ENCODE measurements at regions not wholly inside any gene's neighbourhood (a gene's known extent, or its start where the extent isn't known, plus 50 kb on each side); places are given as distances from the start of the nearest gene placed in this dataset.

DNA sequence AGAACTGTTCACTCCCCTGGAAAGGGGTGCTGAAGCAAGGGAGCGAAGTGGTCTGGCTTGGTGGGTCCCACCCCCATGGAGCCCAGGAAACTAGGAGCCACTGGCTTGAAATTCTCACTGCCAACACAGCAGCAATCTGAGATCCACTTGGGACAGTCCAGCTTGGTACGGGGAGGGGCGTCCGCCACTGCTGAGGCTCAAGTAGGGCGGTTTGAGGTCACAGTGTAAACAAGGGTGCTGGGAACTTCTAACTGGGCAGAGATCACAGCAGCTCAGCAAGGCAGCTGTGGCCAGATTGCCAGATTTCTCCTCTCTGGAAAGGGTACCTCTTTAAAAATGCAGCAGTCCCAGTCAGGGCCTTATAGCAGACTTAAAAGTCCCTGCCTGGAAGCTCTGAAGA, 53.9 kb upstream of the GALNTL6 start:
- intact Hi-C loops (cut with micrococcal nuclease) = no loop called here
- Mint-ChIP-seq H3K27ac (no peak overlapping the region), H3K27me3 (ENCODE audit: low read depth) (no peaks in the 10 kb centered on the region), H3K9me3 (peaks cover 13% of the 10 kb centered on the region), H3K4me3 (no peak overlapping the region), H3K4me1 (ENCODE audit: low read depth) (no peaks in the 10 kb centered on the region), H3K36me3 (ENCODE audit: low read depth) (no peaks in the 10 kb centered on the region)
- no peak for DNase-seq
- CTCF ChIA-PET = no interaction called here

DNA sequence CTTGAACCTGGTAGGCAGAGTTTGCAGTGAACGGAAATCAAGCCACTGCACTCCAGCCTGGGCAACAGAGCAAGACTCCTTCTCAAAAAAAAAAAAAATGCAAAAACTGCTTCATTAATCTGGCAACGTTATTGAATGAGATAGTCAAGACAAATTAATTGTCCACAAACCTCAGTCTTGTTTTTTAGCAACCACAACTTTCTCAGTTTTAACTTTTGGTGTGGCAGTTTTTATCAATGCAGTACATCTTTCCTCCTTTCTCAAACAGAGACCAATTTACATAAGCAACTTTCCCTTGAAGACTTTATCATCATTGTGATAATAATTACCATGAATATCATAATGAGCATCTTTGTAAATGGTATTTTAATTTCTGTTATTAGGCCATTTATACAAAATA, 61.7 kb upstream of the GALNTL6 start:
- CTCF ChIA-PET = no interaction called here
- H3K9me3 Mint-ChIP-seq = peaks cover 2% of the 10 kb centered on the region
- H3K4me3 Mint-ChIP-seq = no peak overlapping the region
- H3K4me1 Mint-ChIP-seq (ENCODE audit: low read depth) = no peaks in the 10 kb centered on the region
- H3K27ac Mint-ChIP-seq = no peak overlapping the region
- no peaks in the 10 kb centered on the region for H3K36me3 Mint-ChIP-seq (ENCODE audit: low read depth)
- no peak for DNase-seq
- intact Hi-C loops (cut with micrococcal nuclease) = no loop called here
- no peaks in the 10 kb centered on the region for H3K27me3 Mint-ChIP-seq (ENCODE audit: low read depth)

DNA sequence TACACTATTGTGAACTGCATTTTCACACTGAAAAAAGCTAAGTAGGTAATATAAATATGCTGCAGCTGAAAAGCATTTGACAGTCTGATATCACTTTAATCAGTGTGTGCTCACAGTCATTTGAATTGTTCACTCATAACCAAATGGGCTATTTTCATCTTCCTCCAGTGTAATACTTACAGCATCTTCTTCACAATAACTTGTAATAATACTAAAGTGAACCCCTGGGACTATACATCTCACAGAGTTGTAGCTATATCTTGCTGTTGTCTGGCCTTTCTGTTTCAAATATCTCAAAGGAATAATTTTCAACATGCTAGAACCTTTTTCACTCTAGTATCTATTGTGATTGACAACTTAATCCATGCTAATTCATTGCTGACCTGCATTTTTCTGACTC, 66.8 kb upstream of the GALNTL6 start:
- intact Hi-C loops (cut with micrococcal nuclease) = no loop called here
- H3K4me1 Mint-ChIP-seq (ENCODE audit: low read depth) = no peaks in the 10 kb centered on the region
- no peak overlapping the region for H3K27ac Mint-ChIP-seq
- peaks cover 4% of the 10 kb centered on the region for H3K9me3 Mint-ChIP-seq
- DNase-seq = no peak
- H3K4me3 Mint-ChIP-seq = no peak overlapping the region
- no peaks in the 10 kb centered on the region for H3K36me3 Mint-ChIP-seq (ENCODE audit: low read depth)
- no peaks in the 10 kb centered on the region for H3K27me3 Mint-ChIP-seq (ENCODE audit: low read depth)
- CTCF ChIA-PET = no interaction called here

DNA sequence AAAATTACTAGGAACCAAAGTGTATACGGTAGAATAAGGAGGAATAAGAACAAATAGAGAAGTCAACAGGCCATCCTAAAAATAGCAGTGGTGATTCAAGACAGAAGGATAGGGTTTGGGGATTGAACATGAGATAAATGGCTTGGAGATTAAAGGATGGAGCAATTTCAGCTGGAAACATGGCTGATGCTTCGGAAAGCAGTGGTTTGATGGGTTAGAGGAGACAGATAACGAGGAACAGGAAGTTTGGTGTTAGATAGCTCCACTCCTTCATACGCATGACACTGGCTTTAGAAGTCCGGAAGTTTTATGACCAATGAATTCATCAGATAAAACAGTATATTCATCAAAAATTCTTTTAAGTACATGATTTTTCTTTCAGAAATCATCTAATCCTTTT, 70.8 kb upstream of the GALNTL6 start:
- H3K9me3 Mint-ChIP-seq = peaks cover 4% of the 10 kb centered on the region
- no peak overlapping the region for H3K27ac Mint-ChIP-seq
- intact Hi-C loops (cut with micrococcal nuclease) = no loop called here
- H3K27me3 Mint-ChIP-seq (ENCODE audit: low read depth) = no peaks in the 10 kb centered on the region
- no peaks in the 10 kb centered on the region for H3K36me3 Mint-ChIP-seq (ENCODE audit: low read depth)
- DNase-seq = no peak
- CTCF ChIA-PET = no interaction called here
- H3K4me1 Mint-ChIP-seq (ENCODE audit: low read depth) = no peaks in the 10 kb centered on the region
- H3K4me3 Mint-ChIP-seq = no peak overlapping the region

DNA sequence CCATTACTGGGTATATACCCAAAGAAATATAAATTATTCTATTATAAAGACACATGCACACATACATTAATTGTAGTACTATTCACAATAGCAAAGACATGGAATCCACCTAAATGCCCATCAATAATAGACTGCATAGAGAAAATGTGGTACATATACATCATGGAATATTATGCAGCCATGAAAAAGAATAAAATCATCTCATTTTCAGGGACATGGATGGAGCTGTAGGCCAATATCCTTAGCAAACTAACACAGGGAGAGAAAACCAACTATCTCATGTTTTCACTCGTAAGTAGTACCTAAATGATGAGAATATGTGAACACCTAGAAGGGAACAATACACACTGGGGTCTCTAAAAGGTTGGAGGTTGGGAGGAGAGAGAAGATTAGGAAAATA, 86.0 kb upstream of the GALNTL6 start:
- intact Hi-C loops (cut with micrococcal nuclease) = no loop called here
- Mint-ChIP-seq H3K4me3 (no peak overlapping the region), H3K27ac (no peak overlapping the region), H3K36me3 (ENCODE audit: low read depth) (no peaks in the 10 kb centered on the region), H3K27me3 (ENCODE audit: low read depth) (no peaks in the 10 kb centered on the region), H3K9me3 (peaks cover 13% of the 10 kb centered on the region), H3K4me1 (ENCODE audit: low read depth) (no peaks in the 10 kb centered on the region)
- CTCF ChIA-PET = no interaction called here
- DNase-seq = no peak

DNA sequence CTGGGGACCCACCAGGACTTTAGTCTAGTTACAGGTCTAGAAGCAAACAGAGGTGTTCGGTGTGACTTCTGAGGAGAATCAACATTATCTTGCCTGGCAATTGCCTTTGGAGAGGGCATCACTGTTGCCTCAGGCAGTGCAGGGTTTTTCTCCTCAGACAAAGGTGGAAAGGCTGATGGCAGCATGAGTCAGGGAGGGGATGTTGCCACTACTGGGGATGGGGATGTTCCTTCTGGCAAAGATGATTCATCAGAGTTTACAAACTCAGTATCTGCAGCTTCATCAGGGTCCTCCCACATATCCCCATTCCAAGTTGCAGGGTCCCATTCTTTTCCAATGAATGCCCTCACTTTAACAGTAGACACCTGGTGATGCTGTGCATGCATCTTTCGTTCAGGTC, 91.3 kb upstream of the GALNTL6 start:
- intact Hi-C loops (cut with micrococcal nuclease) = no loop called here
- H3K4me1 Mint-ChIP-seq (ENCODE audit: low read depth) = no peaks in the 10 kb centered on the region
- H3K9me3 Mint-ChIP-seq = peaks cover 9% of the 10 kb centered on the region
- H3K4me3 Mint-ChIP-seq = no peak overlapping the region
- no peak overlapping the region for H3K27ac Mint-ChIP-seq
- no peaks in the 10 kb centered on the region for H3K27me3 Mint-ChIP-seq (ENCODE audit: low read depth)
- CTCF ChIA-PET = no interaction called here
- no peaks in the 10 kb centered on the region for H3K36me3 Mint-ChIP-seq (ENCODE audit: low read depth)
- no peak for DNase-seq

DNA sequence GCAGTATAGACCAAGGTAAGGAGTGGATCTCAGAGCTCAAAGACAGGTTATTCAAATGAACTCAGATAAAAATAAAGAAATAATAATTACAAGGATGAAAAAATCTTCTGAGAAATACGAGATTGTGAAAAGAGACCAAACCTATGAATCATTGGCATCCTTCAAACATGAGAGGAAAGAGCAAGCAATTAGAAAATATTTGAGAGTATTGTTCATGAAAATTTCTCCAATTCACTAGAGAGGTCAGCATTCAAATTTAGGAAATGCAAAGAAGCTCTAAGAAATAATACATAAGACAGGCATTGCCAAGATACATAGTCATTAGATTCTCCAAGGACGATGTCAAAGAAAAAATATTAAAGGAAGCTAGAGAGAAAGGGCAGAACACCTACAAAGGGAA, 93.5 kb upstream of the GALNTL6 start:
- Mint-ChIP-seq H3K4me1 (ENCODE audit: low read depth) (no peaks in the 10 kb centered on the region), H3K27ac (no peak overlapping the region), H3K9me3 (peaks cover 9% of the 10 kb centered on the region), H3K4me3 (no peak overlapping the region), H3K36me3 (ENCODE audit: low read depth) (no peaks in the 10 kb centered on the region), H3K27me3 (ENCODE audit: low read depth) (no peaks in the 10 kb centered on the region)
- no peak for DNase-seq
- CTCF ChIA-PET = no interaction called here
- intact Hi-C loops (cut with micrococcal nuclease) = no loop called here

DNA sequence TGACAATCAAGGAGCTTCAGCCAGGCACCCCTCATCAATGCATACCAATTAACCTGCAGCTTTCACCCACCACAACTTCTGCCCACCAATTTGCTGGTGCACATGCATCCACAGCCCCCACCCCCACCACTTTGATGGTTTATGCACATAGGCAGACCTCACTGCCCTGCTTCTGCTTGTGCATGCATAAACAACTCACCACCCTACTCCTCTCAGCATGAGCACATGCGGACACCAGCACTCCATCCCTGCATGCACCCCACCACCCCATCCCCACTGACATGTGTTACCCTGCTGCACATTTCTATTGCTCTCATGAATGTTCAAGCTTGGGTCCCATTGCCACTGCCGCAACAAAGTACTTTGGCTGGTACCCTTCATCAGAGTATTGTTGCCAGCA, 94.5 kb upstream of the GALNTL6 start:
- DNase-seq = no peak

DNA sequence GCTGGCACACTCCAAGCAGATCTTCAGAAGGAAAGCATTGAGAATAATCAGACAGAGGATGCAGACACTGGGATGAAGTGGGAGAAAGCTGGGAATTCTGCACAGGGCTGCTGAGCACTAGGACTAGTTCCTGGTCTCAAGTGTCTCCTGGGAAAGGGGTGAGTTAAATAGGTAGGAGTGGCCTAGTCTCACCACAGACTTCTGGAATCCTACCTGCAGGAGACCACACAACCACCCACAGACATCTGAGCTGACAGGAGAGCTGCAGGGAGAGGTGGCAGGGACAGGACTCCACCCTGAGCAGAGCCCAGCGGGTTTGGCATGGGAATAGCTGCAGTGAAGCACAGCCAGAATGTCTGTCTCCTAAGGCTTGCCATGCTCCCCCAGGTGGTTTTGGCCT, 95.1 kb upstream of the GALNTL6 start:
- peaks cover 9% of the 10 kb centered on the region for H3K9me3 Mint-ChIP-seq
- intact Hi-C loops (cut with micrococcal nuclease) = no loop called here
- H3K4me3 Mint-ChIP-seq = no peak overlapping the region
- no peaks in the 10 kb centered on the region for H3K4me1 Mint-ChIP-seq (ENCODE audit: low read depth)
- CTCF ChIA-PET = no interaction called here
- no peak overlapping the region for H3K27ac Mint-ChIP-seq
- DNase-seq = no peak
- H3K27me3 Mint-ChIP-seq (ENCODE audit: low read depth) = no peaks in the 10 kb centered on the region
- H3K36me3 Mint-ChIP-seq (ENCODE audit: low read depth) = no peaks in the 10 kb centered on the region

More for the DNA sequence above, 94.5 kb upstream of the GALNTL6 start:
- no peak overlapping the region for H3K4me3 Mint-ChIP-seq
- no peak overlapping the region for H3K27ac Mint-ChIP-seq
- intact Hi-C loops (cut with micrococcal nuclease) = no loop called here
- no peaks in the 10 kb centered on the region for H3K4me1 Mint-ChIP-seq (ENCODE audit: low read depth)
- CTCF ChIA-PET = no interaction called here
- H3K27me3 Mint-ChIP-seq (ENCODE audit: low read depth) = no peaks in the 10 kb centered on the region
- no peaks in the 10 kb centered on the region for H3K36me3 Mint-ChIP-seq (ENCODE audit: low read depth)
- H3K9me3 Mint-ChIP-seq = peaks cover 9% of the 10 kb centered on the region

DNA sequence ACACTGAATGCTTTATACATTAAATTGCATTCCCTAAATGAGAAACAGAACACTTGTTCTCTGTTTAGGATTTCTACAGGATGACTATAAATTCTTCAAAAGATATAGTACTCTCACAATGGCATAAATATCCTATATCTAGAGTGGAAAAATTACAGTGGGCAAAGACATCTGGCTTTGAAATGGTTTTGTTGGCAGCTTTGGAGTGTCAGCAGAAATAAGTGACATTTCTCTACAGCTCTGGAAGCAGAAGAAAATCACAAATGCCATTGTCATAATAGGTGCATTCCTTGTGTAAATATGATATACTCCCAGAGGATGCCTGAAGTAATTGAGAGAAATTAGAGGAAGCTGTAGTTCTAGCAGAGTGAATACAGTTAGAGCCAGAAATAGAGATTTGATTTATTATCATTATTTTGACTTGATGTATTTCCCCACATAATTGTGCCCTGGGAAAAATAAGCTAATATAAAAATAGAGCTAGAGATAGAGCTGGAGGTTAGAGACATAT, 95.9 kb upstream of the GALNTL6 start:
- Mint-ChIP-seq H3K4me1 (ENCODE audit: low read depth) (no peaks in the 10 kb centered on the region), H3K4me3 (no peak overlapping the region), H3K9me3 (peaks cover 7% of the 10 kb centered on the region), H3K36me3 (ENCODE audit: low read depth) (no peaks in the 10 kb centered on the region), H3K27me3 (ENCODE audit: low read depth) (no peaks in the 10 kb centered on the region), H3K27ac (no peak overlapping the region)
- DNase-seq = no peak
- CTCF ChIA-PET = no interaction called here
- intact Hi-C loops (cut with micrococcal nuclease) = no loop called here

DNA sequence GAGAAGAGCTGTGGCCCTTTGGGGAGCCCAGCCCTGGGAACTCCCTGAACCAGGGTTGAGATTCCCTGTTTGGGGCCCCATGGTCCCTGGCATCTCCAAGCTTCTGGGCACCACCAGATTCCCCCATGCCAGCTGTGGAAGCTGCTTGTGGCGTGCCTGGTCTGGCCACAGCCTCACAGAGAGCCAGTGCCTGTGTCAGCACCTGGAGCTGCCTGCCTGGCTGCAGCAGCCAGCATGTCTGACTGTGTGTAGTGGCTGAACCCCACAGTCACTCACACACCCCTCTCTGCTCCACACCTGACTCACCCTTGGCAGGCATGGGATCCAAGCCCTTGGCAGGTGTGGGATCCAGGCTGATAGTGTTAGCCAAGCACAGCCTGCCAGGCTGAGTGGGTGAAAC, 97.2 kb upstream of the GALNTL6 start:
- no peak for DNase-seq
- H3K4me3 Mint-ChIP-seq = no peak overlapping the region
- CTCF ChIA-PET = no interaction called here
- H3K27me3 Mint-ChIP-seq (ENCODE audit: low read depth) = no peaks in the 10 kb centered on the region
- intact Hi-C loops (cut with micrococcal nuclease) = no loop called here
- no peaks in the 10 kb centered on the region for H3K4me1 Mint-ChIP-seq (ENCODE audit: low read depth)
- H3K36me3 Mint-ChIP-seq (ENCODE audit: low read depth) = no peaks in the 10 kb centered on the region
- peaks cover 3% of the 10 kb centered on the region for H3K9me3 Mint-ChIP-seq
- no peak overlapping the region for H3K27ac Mint-ChIP-seq

DNA sequence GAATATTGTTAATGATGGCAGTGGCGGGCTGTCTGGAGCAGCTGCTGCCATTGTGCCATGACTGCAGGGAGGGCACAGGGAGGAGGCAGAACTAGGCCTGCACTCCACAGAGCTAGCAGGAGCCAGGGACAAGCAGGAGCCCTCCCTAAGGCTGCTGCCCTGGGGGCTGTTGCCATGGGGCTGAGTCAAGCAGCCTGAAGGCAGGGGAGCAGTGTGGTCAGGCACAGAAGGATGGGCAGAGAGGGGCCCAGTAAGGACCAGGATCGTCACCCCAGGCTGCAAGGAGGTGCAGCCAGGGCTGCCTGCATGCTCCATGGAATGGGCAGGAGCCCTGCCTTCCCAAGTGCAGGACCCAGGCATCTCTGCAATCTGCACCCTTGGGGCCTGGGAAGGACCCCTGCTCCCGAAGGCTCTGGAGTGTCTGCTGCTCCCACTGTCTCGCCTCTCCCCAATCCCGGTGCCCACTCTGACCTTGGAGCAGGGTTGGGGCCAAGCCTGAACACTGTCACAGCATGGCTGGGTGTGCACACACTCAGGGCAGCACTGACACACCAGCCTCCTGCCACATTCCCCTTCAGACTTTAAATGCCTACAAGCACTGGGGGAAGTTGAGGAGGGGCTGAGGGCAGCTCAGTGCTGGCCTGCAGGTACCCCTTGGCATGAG, 98.3 kb upstream of the GALNTL6 start:
- intact Hi-C loops (cut with micrococcal nuclease) = no loop called here
- Mint-ChIP-seq H3K4me1 (ENCODE audit: low read depth) (no peaks in the 10 kb centered on the region), H3K36me3 (ENCODE audit: low read depth) (no peaks in the 10 kb centered on the region), H3K27me3 (ENCODE audit: low read depth) (no peaks in the 10 kb centered on the region), H3K4me3 (no peak overlapping the region), H3K27ac (no peak overlapping the region), H3K9me3 (peaks cover 1% of the 10 kb centered on the region)
- DNase-seq = no peak
- CTCF ChIA-PET = no interaction called here

DNA sequence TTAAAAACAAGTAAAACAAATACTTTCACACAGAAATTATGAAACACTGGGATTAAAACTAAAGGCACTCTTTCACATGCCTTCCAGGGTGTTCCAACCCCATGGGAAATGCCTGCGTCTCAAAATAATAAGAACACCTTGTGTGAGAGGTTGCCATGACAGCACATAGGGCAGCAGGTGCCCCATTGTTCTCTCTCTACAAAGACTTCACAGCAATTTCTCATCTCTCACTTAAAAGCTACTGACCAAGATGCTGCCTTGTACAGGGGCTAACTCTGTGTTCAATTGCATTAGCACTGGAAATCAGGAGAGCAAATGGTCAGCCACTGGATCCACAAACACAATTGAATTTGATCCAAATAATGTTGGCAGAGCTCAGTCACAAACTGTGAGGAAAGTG, 102.5 kb upstream of the GALNTL6 start:
- intact Hi-C loops (cut with micrococcal nuclease) = no loop called here
- no peaks in the 10 kb centered on the region for H3K4me1 Mint-ChIP-seq (ENCODE audit: low read depth)
- CTCF ChIA-PET = no interaction called here
- H3K36me3 Mint-ChIP-seq (ENCODE audit: low read depth) = no peaks in the 10 kb centered on the region
- H3K27me3 Mint-ChIP-seq (ENCODE audit: low read depth) = no peaks in the 10 kb centered on the region
- no peak for DNase-seq
- no peak overlapping the region for H3K4me3 Mint-ChIP-seq
- H3K27ac Mint-ChIP-seq = no peak overlapping the region
- H3K9me3 Mint-ChIP-seq = no peaks in the 10 kb centered on the region
